Neural crest cell (in vitro differentiated cells): ENCODE measurements at regions not wholly inside any gene's neighbourhood (a gene's known extent, or its start where the extent isn't known, plus 50 kb on each side); places are given as distances from the start of the nearest gene placed in this dataset.

Experiments used
- DNase-seq: peaks from one replicate; pipeline ENCODE4 v3.0.0; 2021; ENCODE audit warnings: low read depth, mixed read lengths, low spot score
- H3K27ac Mint-ChIP-seq: one replicate; pipeline ENCODE4 v1.8.0; 2021; ENCODE audit warnings: mild to moderate bottlenecking, mixed read lengths; ENCODE audit not compliant: unreplicated experiment
- H3K27me3 Mint-ChIP-seq: 2 replicates; pipeline ENCODE4 v1.8.0; 2021; ENCODE audit warnings: low read depth, mild to moderate bottlenecking, mixed read lengths
- H3K36me3 Mint-ChIP-seq: 2 replicates; pipeline ENCODE4 v1.8.0; 2021; ENCODE audit warnings: low read depth, mild to moderate bottlenecking, mixed read lengths
- H3K4me1 Mint-ChIP-seq: 2 replicates; pipeline ENCODE4 v1.8.0; 2021; ENCODE audit warnings: mixed read lengths
- H3K4me3 Mint-ChIP-seq: one replicate; pipeline ENCODE4 v1.8.0; 2021; ENCODE audit warnings: mild to moderate bottlenecking, mixed read lengths
- H3K9me3 Mint-ChIP-seq: 2 replicates; pipeline ENCODE4 v1.8.0; 2021; ENCODE audit warnings: mixed read lengths
- TF ChIP-seq, protein P1 (sequence below): fragments of 200-600 bp; sonication (generic); conservative IDR thresholded peaks from 2 replicates; pipeline ENCODE4 v1.5.0; 2021; ENCODE audit warnings: antibody characterized with exemption, mild to moderate bottlenecking

DNA sequence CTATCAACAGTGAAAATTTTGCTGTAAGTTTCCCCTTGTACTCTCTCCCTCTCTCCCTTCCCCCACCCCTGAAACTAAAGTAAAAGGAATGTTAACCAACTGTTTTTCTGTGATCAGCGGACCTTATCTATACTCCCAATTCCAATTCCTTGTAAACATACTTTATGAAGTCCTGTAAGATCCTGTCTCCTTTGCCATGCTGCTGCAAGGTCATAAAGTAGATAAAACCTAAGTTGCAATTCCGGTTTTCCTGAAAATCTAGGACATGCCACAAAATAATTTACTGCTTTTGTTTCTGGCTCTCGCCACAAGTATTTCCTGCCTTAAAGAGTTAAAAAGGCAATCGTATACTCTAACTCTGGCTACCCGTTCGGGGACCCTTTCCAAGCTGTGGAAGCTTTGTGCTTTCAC lies 1469.0 kb downstream of the LRRC4C start:
- TF ChIP-seq, protein P1, sequence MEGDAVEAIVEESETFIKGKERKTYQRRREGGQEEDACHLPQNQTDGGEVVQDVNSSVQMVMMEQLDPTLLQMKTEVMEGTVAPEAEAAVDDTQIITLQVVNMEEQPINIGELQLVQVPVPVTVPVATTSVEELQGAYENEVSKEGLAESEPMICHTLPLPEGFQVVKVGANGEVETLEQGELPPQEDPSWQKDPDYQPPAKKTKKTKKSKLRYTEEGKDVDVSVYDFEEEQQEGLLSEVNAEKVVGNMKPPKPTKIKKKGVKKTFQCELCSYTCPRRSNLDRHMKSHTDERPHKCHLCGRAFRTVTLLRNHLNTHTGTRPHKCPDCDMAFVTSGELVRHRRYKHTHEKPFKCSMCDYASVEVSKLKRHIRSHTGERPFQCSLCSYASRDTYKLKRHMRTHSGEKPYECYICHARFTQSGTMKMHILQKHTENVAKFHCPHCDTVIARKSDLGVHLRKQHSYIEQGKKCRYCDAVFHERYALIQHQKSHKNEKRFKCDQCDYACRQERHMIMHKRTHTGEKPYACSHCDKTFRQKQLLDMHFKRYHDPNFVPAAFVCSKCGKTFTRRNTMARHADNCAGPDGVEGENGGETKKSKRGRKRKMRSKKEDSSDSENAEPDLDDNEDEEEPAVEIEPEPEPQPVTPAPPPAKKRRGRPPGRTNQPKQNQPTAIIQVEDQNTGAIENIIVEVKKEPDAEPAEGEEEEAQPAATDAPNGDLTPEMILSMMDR: no peak
- Mint-ChIP-seq H3K27ac (peak overlapping the region; percentile 75), H3K36me3 (peaks cover 6% of the 10 kb centered on the region), H3K4me3 (no peak overlapping the region), H3K4me1 (peaks cover 10% of the 10 kb centered on the region), H3K9me3 (peaks cover 16% of the 10 kb centered on the region), H3K27me3 (no peaks in the 10 kb centered on the region)
- DNase-seq: no peak

DNA sequence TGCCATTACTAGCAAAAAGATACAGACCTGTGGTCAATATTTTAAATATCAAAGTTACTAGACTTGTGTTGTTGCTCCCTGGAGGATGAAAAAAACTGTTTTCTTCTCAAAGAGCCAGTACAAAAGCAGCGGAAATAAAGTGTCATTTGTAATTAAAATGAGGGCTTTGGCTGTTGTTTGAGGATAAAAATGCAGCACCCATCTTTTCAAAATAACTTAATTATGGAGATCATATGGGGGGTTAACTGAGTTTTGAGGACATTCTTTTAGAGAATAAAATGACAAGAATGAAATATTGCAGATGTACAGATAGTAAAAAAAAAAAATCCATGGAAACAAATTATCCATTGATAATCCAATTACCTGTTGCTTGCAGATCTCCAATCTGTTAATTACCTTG lies 1484.4 kb downstream of the LRRC4C start:
- Mint-ChIP-seq H3K4me3 (peak overlapping the region; percentile 23), H3K4me1 (peaks cover 20% of the 10 kb centered on the region), H3K36me3 (no peaks in the 10 kb centered on the region), H3K9me3 (peaks cover 8% of the 10 kb centered on the region), H3K27me3 (no peaks in the 10 kb centered on the region), H3K27ac (peak overlapping the region; percentile 47)
- TF ChIP-seq, protein P1: no peak
- no peak for DNase-seq

DNA sequence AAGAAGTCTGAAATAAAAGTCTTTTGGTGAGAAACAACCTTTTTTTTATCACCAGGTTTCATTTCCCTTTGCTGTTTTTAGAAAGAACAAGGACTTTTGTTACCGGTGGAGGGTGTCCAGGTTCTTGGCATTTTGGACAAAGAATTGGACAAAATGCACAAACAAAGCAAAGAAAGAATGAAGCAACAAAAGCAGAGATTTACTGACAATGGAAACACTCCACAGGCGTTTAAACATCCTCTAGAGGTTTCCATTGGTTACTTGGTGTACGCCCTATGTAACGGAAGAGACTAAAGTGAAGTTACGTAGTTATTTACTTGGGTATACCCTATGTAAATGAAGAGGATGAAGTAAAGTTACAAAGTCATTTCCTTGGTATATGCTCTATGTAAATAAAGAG lies 1487.0 kb downstream of the LRRC4C start:
- Mint-ChIP-seq H3K27ac (no peak overlapping the region), H3K36me3 (no peaks in the 10 kb centered on the region)
- TF ChIP-seq, protein P1: no peak

DNA sequence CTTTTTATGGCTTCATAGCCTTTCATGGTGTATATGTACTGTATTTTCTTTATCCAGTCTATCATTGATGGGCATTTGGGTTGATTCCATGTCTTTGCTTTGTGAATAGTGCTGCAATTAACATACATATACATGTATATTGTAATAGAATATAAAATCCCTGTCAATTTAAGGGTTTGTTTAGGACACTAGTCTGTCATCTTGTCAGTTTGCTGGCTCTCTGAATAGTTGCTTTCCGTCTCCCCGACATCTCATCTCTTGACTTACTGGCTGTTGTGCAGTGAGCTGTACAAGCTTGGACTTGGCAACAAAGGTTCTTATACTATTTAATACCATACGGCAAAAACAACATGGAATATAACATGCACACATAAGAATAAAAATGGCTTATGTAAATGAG lies 1487.5 kb downstream of the LRRC4C start:
- H3K27me3 Mint-ChIP-seq: no peaks in the 10 kb centered on the region
- H3K36me3 Mint-ChIP-seq: no peaks in the 10 kb centered on the region
- DNase-seq: no peak
- H3K4me1 Mint-ChIP-seq: peaks cover 20% of the 10 kb centered on the region
- no peak overlapping the region for H3K4me3 Mint-ChIP-seq
- TF ChIP-seq, protein P1: no peak
- H3K9me3 Mint-ChIP-seq: peaks cover 6% of the 10 kb centered on the region
- H3K27ac Mint-ChIP-seq: no peak overlapping the region

More for the DNA sequence above, 1487.0 kb downstream of the LRRC4C start:
- Mint-ChIP-seq H3K4me3 (no peak overlapping the region), H3K9me3 (peaks cover 6% of the 10 kb centered on the region), H3K27me3 (no peaks in the 10 kb centered on the region), H3K4me1 (peaks cover 20% of the 10 kb centered on the region)
- DNase-seq: no peak

DNA sequence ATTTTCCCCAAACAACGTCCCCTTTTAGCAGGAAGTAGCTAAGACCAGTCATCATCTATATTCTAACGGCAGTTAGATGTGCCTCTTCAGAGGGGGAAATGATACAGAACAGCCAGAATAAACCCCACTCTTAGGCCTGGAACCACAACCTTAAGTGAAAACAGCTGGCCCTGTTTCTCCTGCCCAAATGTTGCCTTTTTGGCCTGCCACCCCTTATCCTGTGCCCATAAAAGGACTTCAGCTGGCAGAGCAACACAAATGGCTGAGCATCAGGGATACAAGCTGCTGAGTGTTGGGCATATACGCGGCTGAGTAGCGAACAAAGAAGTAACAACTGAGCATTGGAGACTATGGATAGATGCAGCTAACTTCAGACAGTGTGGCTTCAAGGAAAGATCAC lies 1491.4 kb downstream of the LRRC4C start:
- Mint-ChIP-seq H3K9me3 (peaks cover 6% of the 10 kb centered on the region), H3K36me3 (no peaks in the 10 kb centered on the region), H3K27ac (peak overlapping the region; percentile 43), H3K4me1 (peaks cover 4% of the 10 kb centered on the region), H3K4me3 (no peak overlapping the region), H3K27me3 (no peaks in the 10 kb centered on the region)
- TF ChIP-seq, protein P1: no peak
- DNase-seq: no peak

DNA sequence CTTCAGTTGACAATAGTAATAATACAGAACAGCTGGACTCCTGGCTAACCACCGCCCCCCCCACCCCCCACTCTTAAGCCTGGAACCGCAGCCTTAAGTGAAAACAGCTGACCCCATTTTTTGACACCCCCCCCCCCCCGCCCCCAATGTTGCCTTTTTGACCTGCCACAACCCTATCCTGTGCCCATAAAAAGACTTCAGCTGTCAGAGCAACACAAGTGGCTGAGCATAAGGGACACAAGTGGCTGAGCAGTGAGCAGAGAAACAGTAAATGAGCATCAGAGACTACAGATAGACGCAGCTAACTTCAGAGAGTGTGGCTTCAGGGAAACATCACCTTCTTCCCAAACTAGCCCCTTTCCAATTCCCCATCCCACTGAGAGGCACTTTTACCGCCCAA lies 1493.8 kb downstream of the LRRC4C start:
- Mint-ChIP-seq H3K9me3 (peaks cover 6% of the 10 kb centered on the region), H3K36me3 (no peaks in the 10 kb centered on the region), H3K4me1 (peaks cover 4% of the 10 kb centered on the region), H3K4me3 (no peak overlapping the region), H3K27ac (no peak overlapping the region), H3K27me3 (no peaks in the 10 kb centered on the region)
- TF ChIP-seq, protein P1: no peak
- no peak for DNase-seq
